ENCODE measurements at regions not wholly inside any gene's neighbourhood (a gene's known extent, or its start where the extent isn't known, plus 50 kb on each side); places are given as distances from the start of the nearest gene placed in this dataset.

- CTCF ChIA-PET = no interaction called here
Observed at GRCh38 chr16:66240088-66240487, 126.4 kb upstream of the CDH5 start.

DNA sequence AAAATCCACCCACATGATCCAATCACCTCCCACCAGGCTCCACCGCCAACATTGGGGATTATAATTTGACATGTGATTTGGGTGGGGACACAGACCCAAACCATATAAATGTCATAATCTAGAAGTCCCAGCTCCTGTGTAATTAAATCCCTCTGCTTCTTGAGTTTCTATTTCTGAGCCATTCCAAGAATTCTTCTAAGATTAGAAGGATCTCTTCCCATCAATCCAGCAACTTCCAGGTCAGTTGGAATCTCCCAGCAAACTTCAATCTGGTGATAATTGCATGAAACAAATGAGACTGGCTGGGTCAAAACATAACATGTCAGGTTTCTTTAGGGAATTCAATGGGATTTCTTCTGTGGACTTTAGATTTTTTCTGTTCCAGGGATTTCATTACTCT is 127.8 kb upstream of the CDH5 start:
- DNase-seq (ENCODE audit: extremely low spot score) = no peak
- TF ChIP-seq FOXK2 (IDR thresholded peaks at IDR 0.05) = no peak
- no peak for TF ChIP-seq NFRKB (IDR thresholded peaks at IDR 0.05)
- TF ChIP-seq HDGF (IDR thresholded peaks at IDR 0.05; ENCODE audit: borderline replicate concordance) = no peak
- TF ChIP-seq, protein P1, sequence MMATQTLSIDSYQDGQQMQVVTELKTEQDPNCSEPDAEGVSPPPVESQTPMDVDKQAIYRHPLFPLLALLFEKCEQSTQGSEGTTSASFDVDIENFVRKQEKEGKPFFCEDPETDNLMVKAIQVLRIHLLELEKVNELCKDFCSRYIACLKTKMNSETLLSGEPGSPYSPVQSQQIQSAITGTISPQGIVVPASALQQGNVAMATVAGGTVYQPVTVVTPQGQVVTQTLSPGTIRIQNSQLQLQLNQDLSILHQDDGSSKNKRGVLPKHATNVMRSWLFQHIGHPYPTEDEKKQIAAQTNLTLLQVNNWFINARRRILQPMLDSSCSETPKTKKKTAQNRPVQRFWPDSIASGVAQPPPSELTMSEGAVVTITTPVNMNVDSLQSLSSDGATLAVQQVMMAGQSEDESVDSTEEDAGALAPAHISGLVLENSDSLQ (IDR thresholded peaks at IDR 0.05) = no peak
- POLR2A ChIA-PET = no interaction called here
- CTCF ChIA-PET = no interaction called here

More at GRCh38 chr16:66240088-66240487, 126.4 kb upstream of the CDH5 start:
- POLR2A ChIA-PET = no interaction called here
- TF ChIP-seq, protein P1 (IDR thresholded peaks at IDR 0.05) = no peak
- TF ChIP-seq SP1 (IDR thresholded peaks at IDR 0.05) (no peak), ELF4 (IDR thresholded peaks at IDR 0.05) (no peak), LEF1 (IDR thresholded peaks at IDR 0.05; ENCODE audit: borderline replicate concordance) (no peak), NFRKB (IDR thresholded peaks at IDR 0.05) (no peak), BHLHE40 (IDR thresholded peaks at IDR 0.05; ENCODE audit: borderline replicate concordance) (no peak), HDGF (IDR thresholded peaks at IDR 0.05; ENCODE audit: borderline replicate concordance) (no peak), L3MBTL2 (conservative IDR thresholded peaks at IDR 0.05) (no peak), ARNT (IDR thresholded peaks at IDR 0.05) (no peak), ZNF384 (IDR thresholded peaks at IDR 0.05) (no peak), FOXM1 (IDR thresholded peaks at IDR 0.05; ENCODE audit: borderline replicate concordance) (no peak), CTBP1 (IDR thresholded peaks at IDR 0.05; ENCODE audit: borderline replicate concordance) (no peak), FOXA1 (IDR thresholded peaks at IDR 0.05) (no peak), SUZ12 (IDR thresholded peaks at IDR 0.05) (no peak), TARDBP (IDR thresholded peaks at IDR 0.05) (no peak), FOXK2 (IDR thresholded peaks at IDR 0.05) (no peak)
- DNase-seq (ENCODE audit: extremely low spot score) = no peak

- POLR2A ChIA-PET = no interaction called here
- DNase-seq (ENCODE audit: extremely low spot score) = no peak
- TF ChIP-seq L3MBTL2 (conservative IDR thresholded peaks at IDR 0.05) (no peak), BHLHE40 (IDR thresholded peaks at IDR 0.05; ENCODE audit: borderline replicate concordance) (no peak), ARNT (IDR thresholded peaks at IDR 0.05) (no peak), TARDBP (IDR thresholded peaks at IDR 0.05) (no peak), CTBP1 (IDR thresholded peaks at IDR 0.05; ENCODE audit: borderline replicate concordance) (no peak)
- CTCF ChIA-PET = no interaction called here
Observed at GRCh38 chr16:66236301-66236700, 130.2 kb upstream of the CDH5 start.

DNA sequence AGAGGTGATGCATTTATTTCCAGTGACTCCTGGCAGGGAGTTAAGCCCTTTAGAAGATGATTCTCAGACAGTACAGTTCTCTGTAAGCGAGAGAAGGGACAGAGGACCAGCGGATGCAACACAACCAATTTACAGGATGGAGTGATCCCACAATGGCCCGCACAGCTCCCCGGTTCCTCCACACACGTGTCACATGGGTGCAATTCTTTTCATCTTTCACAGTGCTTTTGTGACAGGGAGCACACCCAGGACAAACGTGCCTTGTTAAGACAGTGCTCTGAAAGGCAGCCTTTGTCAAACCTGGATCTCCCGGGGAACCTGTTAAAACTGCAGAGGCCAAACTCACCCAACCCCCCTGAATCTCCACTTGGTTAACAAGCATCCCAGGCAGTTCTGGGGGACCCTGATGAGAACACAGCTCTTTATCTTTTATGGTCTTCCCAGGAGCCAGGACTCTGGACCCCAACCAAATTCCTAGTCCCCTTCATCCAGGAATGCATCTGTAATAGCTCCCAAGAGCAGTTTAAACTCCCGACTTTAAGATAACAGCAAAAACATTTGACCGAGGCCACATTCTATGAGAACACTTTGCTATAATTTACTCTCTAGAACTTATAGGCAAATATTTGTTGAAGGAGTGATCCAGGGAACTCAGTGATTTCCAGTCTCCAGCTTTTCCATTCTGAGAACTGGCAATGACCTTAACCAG is 134.9 kb upstream of the CDH5 start:
- DNase-seq (ENCODE audit: extremely low spot score) = no peak
- CTCF ChIA-PET = no interaction called here
- no peak for TF ChIP-seq TARDBP (IDR thresholded peaks at IDR 0.05)
- POLR2A ChIA-PET = no interaction called here

- DNase-seq (ENCODE audit: extremely low spot score) = no peak
- CTCF ChIA-PET = no interaction called here
Observed at GRCh38 chr16:66229651-66230050, 136.8 kb upstream of the CDH5 start.

GRCh38 chr16:66228792-66229191 is 137.7 kb upstream of the CDH5 start:
- ChIA-PET CTCF (interaction anchor here (0.6 kb wide), 1 partner anchor 26 kb away, joined by 3 read pairs; no protein-coding TSS in a partner anchor), POLR2A (no interaction called here)

More at GRCh38 chr16:66229651-66230050, 136.8 kb upstream of the CDH5 start:
- POLR2A ChIA-PET = no interaction called here
- TF ChIP-seq CTBP1 (IDR thresholded peaks at IDR 0.05; ENCODE audit: borderline replicate concordance) (no peak), SP1 (IDR thresholded peaks at IDR 0.05) (no peak), HDGF (IDR thresholded peaks at IDR 0.05; ENCODE audit: borderline replicate concordance) (no peak), BHLHE40 (IDR thresholded peaks at IDR 0.05; ENCODE audit: borderline replicate concordance) (no peak), NFRKB (IDR thresholded peaks at IDR 0.05) (no peak), ARNT (IDR thresholded peaks at IDR 0.05) (no peak), ZNF384 (IDR thresholded peaks at IDR 0.05) (no peak), TARDBP (IDR thresholded peaks at IDR 0.05) (no peak), LEF1 (IDR thresholded peaks at IDR 0.05; ENCODE audit: borderline replicate concordance) (no peak), L3MBTL2 (conservative IDR thresholded peaks at IDR 0.05) (no peak), FOXK2 (IDR thresholded peaks at IDR 0.05) (no peak), FOXA1 (IDR thresholded peaks at IDR 0.05) (no peak), ELF4 (IDR thresholded peaks at IDR 0.05) (no peak), FOXM1 (IDR thresholded peaks at IDR 0.05; ENCODE audit: borderline replicate concordance) (no peak), SUZ12 (IDR thresholded peaks at IDR 0.05) (no peak)
- TF ChIP-seq, protein P1 (IDR thresholded peaks at IDR 0.05) = no peak

More at GRCh38 chr16:66228792-66229191, 137.7 kb upstream of the CDH5 start:
- TF ChIP-seq LEF1 (IDR thresholded peaks at IDR 0.05; ENCODE audit: borderline replicate concordance) = no peak
- TF ChIP-seq, protein P1 (IDR thresholded peaks at IDR 0.05) = no peak
- TF ChIP-seq FOXK2 (IDR thresholded peaks at IDR 0.05) = no peak
- TF ChIP-seq FOXA1 (IDR thresholded peaks at IDR 0.05) = no peak
- no peak for TF ChIP-seq TARDBP (IDR thresholded peaks at IDR 0.05)
- no peak for TF ChIP-seq SUZ12 (IDR thresholded peaks at IDR 0.05)
- TF ChIP-seq BHLHE40 (IDR thresholded peaks at IDR 0.05; ENCODE audit: borderline replicate concordance) = no peak
- no peak for TF ChIP-seq FOXM1 (IDR thresholded peaks at IDR 0.05; ENCODE audit: borderline replicate concordance)
- TF ChIP-seq ELF4 (IDR thresholded peaks at IDR 0.05) = no peak
- TF ChIP-seq HDGF (IDR thresholded peaks at IDR 0.05; ENCODE audit: borderline replicate concordance) = no peak
- no peak for DNase-seq (ENCODE audit: extremely low spot score)

All from HEK293T (cell line).